ENCODE measurements at regions not wholly inside any gene's neighbourhood (a gene's known extent, or its start where the extent isn't known, plus 50 kb on each side); places are given as distances from the start of the nearest gene placed in this dataset.
"Not testable (repeated sequence)": the region's sequence is repeated elsewhere in the genome, so short reads cannot be mapped to it uniquely, and the experiment has no call there.

- no peaks in the 10 kb centered on the region for H3K27me3 ChIP-seq (ENCODE audit: control insufficient read depth, insufficient read depth, low read length)
- peaks cover 2% of the 10 kb centered on the region for H3K4me1 ChIP-seq (ENCODE audit: control insufficient read depth, extremely low read depth, insufficient read depth, low read length)
- no peak overlapping the region for H3K4me3 ChIP-seq (replicated peaks in 1 of 4; ENCODE audit: control extremely low read depth in 1 of 4, insufficient read depth in 1 of 4, low read depth in 3 of 4, low read length in 4 of 4)
- no peak overlapping the region for H2AFZ ChIP-seq (ENCODE audit: low read length)
- H3K27ac ChIP-seq (ENCODE audit: insufficient read depth, low read length), result no peak overlapping the region
- no peak for DNase-seq (ENCODE audit: low read depth in 2 of 2)
- no peak overlapping the region for H3K9ac ChIP-seq (ENCODE audit: insufficient read depth, low read length)
- H4K20me1 ChIP-seq (ENCODE audit: control insufficient read depth, extremely low read depth, insufficient read depth, low read length), result no peaks in the 10 kb centered on the region
- no peak for TF ChIP-seq EZH2 (IDR thresholded peaks at IDR 0.05; ENCODE audit: low read length, missing control alignments)
- TF ChIP-seq, protein P1, sequence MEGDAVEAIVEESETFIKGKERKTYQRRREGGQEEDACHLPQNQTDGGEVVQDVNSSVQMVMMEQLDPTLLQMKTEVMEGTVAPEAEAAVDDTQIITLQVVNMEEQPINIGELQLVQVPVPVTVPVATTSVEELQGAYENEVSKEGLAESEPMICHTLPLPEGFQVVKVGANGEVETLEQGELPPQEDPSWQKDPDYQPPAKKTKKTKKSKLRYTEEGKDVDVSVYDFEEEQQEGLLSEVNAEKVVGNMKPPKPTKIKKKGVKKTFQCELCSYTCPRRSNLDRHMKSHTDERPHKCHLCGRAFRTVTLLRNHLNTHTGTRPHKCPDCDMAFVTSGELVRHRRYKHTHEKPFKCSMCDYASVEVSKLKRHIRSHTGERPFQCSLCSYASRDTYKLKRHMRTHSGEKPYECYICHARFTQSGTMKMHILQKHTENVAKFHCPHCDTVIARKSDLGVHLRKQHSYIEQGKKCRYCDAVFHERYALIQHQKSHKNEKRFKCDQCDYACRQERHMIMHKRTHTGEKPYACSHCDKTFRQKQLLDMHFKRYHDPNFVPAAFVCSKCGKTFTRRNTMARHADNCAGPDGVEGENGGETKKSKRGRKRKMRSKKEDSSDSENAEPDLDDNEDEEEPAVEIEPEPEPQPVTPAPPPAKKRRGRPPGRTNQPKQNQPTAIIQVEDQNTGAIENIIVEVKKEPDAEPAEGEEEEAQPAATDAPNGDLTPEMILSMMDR (conservative IDR thresholded peaks at IDR 0.05 in 1 of 2, IDR thresholded peaks at IDR 0.05 in 1 of 2; ENCODE audit: low read depth in 1 of 2, low read length in 2 of 2), result no peak
- no peaks in the 10 kb centered on the region for H3K36me3 ChIP-seq (ENCODE audit: control insufficient read depth, insufficient read depth, low read length)
- no peak overlapping the region for H3K4me2 ChIP-seq (ENCODE audit: extremely low read depth, insufficient read depth, low read length)
- no peaks in the 10 kb centered on the region for H3K79me2 ChIP-seq (ENCODE audit: control insufficient read depth, insufficient read depth, low read length)
- no peaks in the 10 kb centered on the region for H3K9me3 ChIP-seq (ENCODE audit: control insufficient read depth, insufficient read depth, low read depth, low read length)
Observed at GRCh38 chr10:78443900-78444571, 410.4 kb downstream of the RPS24 start.

- H3K79me2 ChIP-seq (ENCODE audit: control insufficient read depth, insufficient read depth, low read length); H3K27ac ChIP-seq (ENCODE audit: insufficient read depth, low read length): not testable (repeated sequence)
Observed at GRCh38 chr10:78444741-78445140, 411.1 kb downstream of the RPS24 start.

DNA sequence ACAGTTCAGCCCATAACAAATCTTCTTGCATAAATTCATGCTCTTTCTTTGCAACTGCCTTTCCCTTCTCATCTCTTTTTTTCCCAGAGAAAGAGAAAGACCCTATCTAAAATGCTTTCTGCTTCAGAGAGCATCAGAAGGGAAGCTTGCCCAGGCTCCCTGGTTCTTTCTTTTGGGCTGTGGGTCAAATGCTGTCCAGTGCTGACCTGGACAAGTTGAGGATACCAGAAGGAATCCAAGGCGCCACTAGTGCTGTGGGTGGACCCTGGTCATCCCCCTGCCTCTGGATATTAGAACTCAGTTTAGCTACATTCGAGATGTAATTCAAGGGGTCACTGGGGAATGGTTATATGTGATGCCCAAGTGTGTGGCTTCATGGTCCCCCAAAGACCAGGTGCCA, 411.6 kb downstream of the RPS24 start:
- Histone ChIP-seq H3K4me3 (replicated peaks in 1 of 4; ENCODE audit: control extremely low read depth in 1 of 4, insufficient read depth in 1 of 4, low read depth in 3 of 4, low read length in 4 of 4) (no peak overlapping the region), H3K27ac (ENCODE audit: insufficient read depth, low read length) (no peak overlapping the region), H3K9ac (ENCODE audit: insufficient read depth, low read length) (no peak overlapping the region), H3K79me2 (ENCODE audit: control insufficient read depth, insufficient read depth, low read length) (no peaks in the 10 kb centered on the region), H3K36me3 (ENCODE audit: control insufficient read depth, insufficient read depth, low read length) (no peaks in the 10 kb centered on the region), H3K4me2 (ENCODE audit: extremely low read depth, insufficient read depth, low read length) (no peak overlapping the region), H3K4me1 (ENCODE audit: control insufficient read depth, extremely low read depth, insufficient read depth, low read length) (peaks cover 2% of the 10 kb centered on the region), H4K20me1 (ENCODE audit: control insufficient read depth, extremely low read depth, insufficient read depth, low read length) (no peaks in the 10 kb centered on the region), H3K9me3 (ENCODE audit: control insufficient read depth, insufficient read depth, low read depth, low read length) (no peaks in the 10 kb centered on the region), H2AFZ (ENCODE audit: low read length) (no peak overlapping the region), H3K27me3 (ENCODE audit: control insufficient read depth, insufficient read depth, low read length) (no peaks in the 10 kb centered on the region)
- DNase-seq (ENCODE audit: low read depth in 2 of 2), result no peak
- TF ChIP-seq, protein P1 (conservative IDR thresholded peaks at IDR 0.05 in 1 of 2, IDR thresholded peaks at IDR 0.05 in 1 of 2; ENCODE audit: low read depth in 1 of 2, low read length in 2 of 2), result no peak
- TF ChIP-seq EZH2 (IDR thresholded peaks at IDR 0.05; ENCODE audit: low read length, missing control alignments), result no peak

More at GRCh38 chr10:78444741-78445140, 411.1 kb downstream of the RPS24 start:
- not testable (repeated sequence) for H3K4me2 ChIP-seq (ENCODE audit: extremely low read depth, insufficient read depth, low read length); DNase-seq (ENCODE audit: low read depth in 2 of 2); H4K20me1 ChIP-seq (ENCODE audit: control insufficient read depth, extremely low read depth, insufficient read depth, low read length); H3K4me1 ChIP-seq (ENCODE audit: control insufficient read depth, extremely low read depth, insufficient read depth, low read length); H3K9me3 ChIP-seq (ENCODE audit: control insufficient read depth, insufficient read depth, low read depth, low read length); H3K27me3 ChIP-seq (ENCODE audit: control insufficient read depth, insufficient read depth, low read length); H3K9ac ChIP-seq (ENCODE audit: insufficient read depth, low read length); H2AFZ ChIP-seq (ENCODE audit: low read length); H3K4me3 ChIP-seq (replicated peaks in 1 of 4; ENCODE audit: control extremely low read depth in 1 of 4, insufficient read depth in 1 of 4, low read depth in 3 of 4, low read length in 4 of 4); H3K36me3 ChIP-seq (ENCODE audit: control insufficient read depth, insufficient read depth, low read length)
